GM12878 (cell line): ENCODE measurements at regions not wholly inside any gene's neighbourhood (a gene's known extent, or its start where the extent isn't known, plus 50 kb on each side); places are given as distances from the start of the nearest gene placed in this dataset.

Experiments
- ATAC-seq: fragments of 200-7000 bp; cut with Tn5 transposase; 3 replicates; pipeline ENCODE4 v1.9.1; 2020; ENCODE audit warnings: mild to moderate bottlenecking, moderate library complexity
- BruUV-seq: library from RNA; stranded (reverse); fragments of 400-500 nt; replicated peaks from 2 replicates; lab custom pipeline; 2021; lab: Mats Ljungman, UMichigan
- CTCF ChIA-PET: fragments of 300-600 bp; sonication (Branson Sonifier 250); formaldehyde crosslinking; extraction: SDS; loops from one replicate; lab custom pipeline; 2021; ENCODE audit warnings: inconsistent platforms; lab: Yijun Ruan, JAX
- POLR2A ChIA-PET: fragments of 350-600 bp; formaldehyde crosslinking; extraction: SDS; loops from one replicate; lab custom pipeline; 2021; ENCODE audit warnings: inconsistent platforms; lab: Charles Lee
- RAD21 ChIA-PET: fragments of 300-600 bp; sonication (Branson Sonifier 250); formaldehyde crosslinking; loops from one replicate; lab custom pipeline; 2023; ENCODE audit warnings: antibody characterized with exemption; ENCODE audit not compliant: unreplicated experiment; lab: Charles Lee
- SMC1A ChIA-PET: fragments of 300-600 bp; sonication (Branson Sonifier 250); formaldehyde crosslinking; loops from one replicate; lab custom pipeline; 2023; ENCODE audit not compliant: unreplicated experiment, uncharacterized antibody; lab: Charles Lee
- DNase-seq: peaks from one replicate; pipeline ENCODE4 v3.0.0-alpha.2; 2011; ENCODE audit warnings: low read depth, low spot score
- FAIRE-seq: peaks from 3 replicates; lab custom pipeline; 2011; peaks lifted over from hg19 to GRCh38; lab: Jason Lieb, UNC
- H2AFZ ChIP-seq: 2 replicates; pipeline ENCODE4 v1.6.0; 2011; ENCODE audit warnings: low read depth, low read length, control low read depth; ENCODE audit not compliant: control insufficient read depth
- H3K27ac ChIP-seq: 2 replicates; pipeline ENCODE4 v1.5.1; 2011; ENCODE audit warnings: control low read depth; ENCODE audit not compliant: control insufficient read depth, insufficient read depth
- H3K27me3 ChIP-seq, 2 experiments: replicated peaks in 1 of 2; 2 replicates each; pipeline versions ENCODE4 v1.6.0 to v1.6.1; 2011; ENCODE audit warnings: low read length in 1 of 2; ENCODE audit not compliant: control insufficient read depth in 2 of 2, insufficient read depth in 2 of 2
- H3K36me3 ChIP-seq, 2 experiments: 2 replicates each; pipeline ENCODE4 v1.5.1; 2011; ENCODE audit warnings: low read length in 1 of 2; ENCODE audit not compliant: control insufficient read depth in 2 of 2, insufficient read depth in 2 of 2
- H3K4me1 ChIP-seq: 2 replicates; pipeline ENCODE4 v1.6.1; 2011; ENCODE audit warnings: mild to moderate bottlenecking, low read length, moderate library complexity, mixed read lengths; ENCODE audit not compliant: control insufficient read depth, insufficient read depth
- H3K4me2 ChIP-seq: 2 replicates; pipeline ENCODE4 v1.6.0; 2011; ENCODE audit warnings: control low read depth; ENCODE audit not compliant: control insufficient read depth, insufficient read depth
- H3K4me3 ChIP-seq: fragments of 200-600 bp; sonication (generic); 2 replicates; pipeline ENCODE4 v1.5.1; 2016
- H3K79me2 ChIP-seq: 2 replicates; pipeline ENCODE4 v1.6.0; 2011; ENCODE audit warnings: low read length; ENCODE audit not compliant: control insufficient read depth, insufficient read depth
- H3K9ac ChIP-seq: 2 replicates; pipeline ENCODE4 v1.8.0; 2011; ENCODE audit warnings: low read length, control low read depth, mixed read lengths; ENCODE audit not compliant: control insufficient read depth, insufficient read depth
- H3K9me3 ChIP-seq: replicated peaks from 3 replicates; pipeline ENCODE4 v1.5.1; 2011; ENCODE audit warnings: mild to moderate bottlenecking, low read length; ENCODE audit not compliant: control insufficient read depth, insufficient read depth
- H4K20me1 ChIP-seq: 2 replicates; pipeline ENCODE4 v1.6.0; 2011; ENCODE audit not compliant: control insufficient read depth, insufficient read depth
- CBFB ChIP-seq: IDR thresholded peaks from 2 replicates; pipeline ENCODE4 v1.6.1; 2016; ENCODE audit warnings: antibody characterized with exemption, low read depth
- CHD2 ChIP-seq: IDR thresholded peaks from 2 replicates; pipeline ENCODE4 v1.6.1; 2011; ENCODE audit warnings: low read depth, low read length, improper control_type of control experiment, borderline replicate concordance
- CREB1 ChIP-seq: IDR thresholded peaks from 2 replicates; pipeline ENCODE4 v1.6.1; 2012; ENCODE audit warnings: low read depth, mild to moderate bottlenecking, inconsistent platforms
- DPF2 ChIP-seq: fragments of 450-650 bp; IDR thresholded peaks from 2 replicates; pipeline ENCODE4 v1.6.1; 2017; ENCODE audit warnings: mild to moderate bottlenecking
- IKZF2 ChIP-seq, 2 experiments: fragments of 450-650 bp; IDR thresholded peaks; 2 replicates each; pipeline ENCODE4 v1.6.1; 2017; ENCODE audit warnings: mild to moderate bottlenecking in 2 of 2, moderate library complexity in 2 of 2
- NR2F1 ChIP-seq: fragments of 450-650 bp; conservative IDR thresholded peaks from 2 replicates; pipeline ENCODE4 v1.6.1; 2017; ENCODE audit warnings: mild to moderate bottlenecking
- POLR2A ChIP-seq: IDR thresholded peaks from 2 replicates; pipeline ENCODE4 v1.6.1; 2011; ENCODE audit warnings: low read depth, mild to moderate bottlenecking, low read length
- RELB ChIP-seq: fragments of 450-650 bp; IDR thresholded peaks from 2 replicates; pipeline ENCODE4 v1.6.1; 2017; ENCODE audit warnings: low read depth, mild to moderate bottlenecking, moderate library complexity
- SMAD5 ChIP-seq: IDR thresholded peaks from 2 replicates; pipeline ENCODE4 v1.6.1; 2016; ENCODE audit warnings: antibody characterized with exemption, low read depth
- TARDBP ChIP-seq: IDR thresholded peaks from 2 replicates; pipeline ENCODE4 v1.6.1; 2016; ENCODE audit warnings: borderline replicate concordance
- TCF12 ChIP-seq: IDR thresholded peaks from 2 replicates; pipeline ENCODE4 v1.6.1; 2011; ENCODE audit warnings: low read depth, mild to moderate bottlenecking, low read length
- ZBTB33 ChIP-seq: fragments of 450-650 bp; IDR thresholded peaks from 2 replicates; pipeline ENCODE4 v1.6.1; 2017; ENCODE audit warnings: mild to moderate bottlenecking
- ZNF384 ChIP-seq: IDR thresholded peaks from 2 replicates; pipeline ENCODE4 v1.6.1; 2012; ENCODE audit warnings: low read depth, mild to moderate bottlenecking, low read length, improper control_type of control experiment, borderline replicate concordance
- WGBS: methylation state at CpG from one replicate; pipeline ENCODE4 v1.1.6; 2016; ENCODE audit warnings: low lambda C conversion rate; ENCODE audit not compliant: insufficient replicate concordance, insufficient coverage; ENCODE audit errors: missing lambda C conversion rate; 5-methylcytosine and 5-hydroxymethylcytosine counted together
- in situ Hi-C: fragments of 300-500 bp; cut with MboI; formaldehyde crosslinking; loops from 9 replicates; pipeline ENCODE4 v1.14.3; 2018; ENCODE audit warnings: mixed read lengths
- intact Hi-C: fragments of 100-400 bp; cut with micrococcal nuclease; formaldehyde crosslinking; loops from one replicate; pipeline ENCODE4 v1.14.2; 2022; ENCODE audit not compliant: unreplicated experiment
- TF ChIP-seq, protein P1 (sequence below): fragments of 150-350 bp; IDR thresholded peaks from 2 replicates; pipeline ENCODE4 v1.6.1; 2014; ENCODE audit warnings: mild to moderate bottlenecking, low read depth, low read length
- TF ChIP-seq, protein P2 (sequence below): IDR thresholded peaks from 2 replicates; pipeline ENCODE4 v1.6.1; 2012; ENCODE audit warnings: low read depth, low read length, improper control_type of control experiment

- no peaks in the 10 kb centered on the region for H3K36me3 ChIP-seq
- 54% methylated on average over 7 of the region's 7 CpGs for WGBS
- ATAC-seq (no peak), DNase-seq (no peak), FAIRE-seq (no peak)
- no peak overlapping the region for H2AFZ ChIP-seq
- no peak for TF ChIP-seq TARDBP
- H3K4me3 ChIP-seq: no peak overlapping the region
- POLR2A ChIA-PET: no interaction called here
- RAD21 ChIA-PET: no interaction called here
- H4K20me1 ChIP-seq: no peaks in the 10 kb centered on the region
- intact Hi-C loops (no loop called here), in situ Hi-C loops (no loop called here)
- no peaks in the 10 kb centered on the region; the same call in 2 of the 3 replicates for H3K9me3 ChIP-seq
- no peak overlapping the region for H3K27ac ChIP-seq
- SMC1A ChIA-PET: no interaction called here
- H3K79me2 ChIP-seq: no peaks in the 10 kb centered on the region
- H3K4me1 ChIP-seq: no peaks in the 10 kb centered on the region
- no TSS peak for BruUV-seq
- no peaks in the 10 kb centered on the region for H3K27me3 ChIP-seq
- no peak overlapping the region for H3K4me2 ChIP-seq
- CTCF ChIA-PET: no interaction called here
- H3K9ac ChIP-seq: no peak overlapping the region
Observed at GRCh38 chr13:44792096-44792495, 197.2 kb downstream of the NUFIP1 start.

DNA sequence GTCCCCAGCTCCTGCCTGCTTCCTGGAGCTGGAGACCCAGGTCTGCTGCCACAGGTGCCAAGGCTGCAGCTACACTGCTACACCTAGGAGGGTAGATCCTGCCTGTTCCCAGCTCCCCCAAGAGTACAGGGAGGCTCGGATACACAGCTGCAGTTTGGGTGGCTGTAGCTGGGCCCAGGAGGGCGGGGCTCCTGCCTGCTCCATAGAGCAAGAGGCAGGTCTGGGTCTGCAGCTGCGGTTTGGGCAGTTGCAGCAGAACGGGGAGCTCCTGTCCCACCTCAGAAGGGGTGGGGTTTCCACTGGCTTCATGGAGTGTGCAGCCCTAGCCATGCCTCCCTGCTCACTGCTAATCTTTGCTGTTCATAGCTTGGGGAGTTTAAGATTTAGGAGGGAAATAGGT, 199.0 kb downstream of the NUFIP1 start:
- SMC1A ChIA-PET: no interaction called here
- FAIRE-seq: no peak
- BruUV-seq: no TSS peak
- TF ChIP-seq POLR2A: no peak
- no peak for TF ChIP-seq CBFB
- TF ChIP-seq, protein P1, sequence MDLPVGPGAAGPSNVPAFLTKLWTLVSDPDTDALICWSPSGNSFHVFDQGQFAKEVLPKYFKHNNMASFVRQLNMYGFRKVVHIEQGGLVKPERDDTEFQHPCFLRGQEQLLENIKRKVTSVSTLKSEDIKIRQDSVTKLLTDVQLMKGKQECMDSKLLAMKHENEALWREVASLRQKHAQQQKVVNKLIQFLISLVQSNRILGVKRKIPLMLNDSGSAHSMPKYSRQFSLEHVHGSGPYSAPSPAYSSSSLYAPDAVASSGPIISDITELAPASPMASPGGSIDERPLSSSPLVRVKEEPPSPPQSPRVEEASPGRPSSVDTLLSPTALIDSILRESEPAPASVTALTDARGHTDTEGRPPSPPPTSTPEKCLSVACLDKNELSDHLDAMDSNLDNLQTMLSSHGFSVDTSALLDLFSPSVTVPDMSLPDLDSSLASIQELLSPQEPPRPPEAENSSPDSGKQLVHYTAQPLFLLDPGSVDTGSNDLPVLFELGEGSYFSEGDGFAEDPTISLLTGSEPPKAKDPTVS: no peak
- TF ChIP-seq ZNF384: no peak
- TF ChIP-seq TCF12: no peak
- no peak for TF ChIP-seq CHD2
- TF ChIP-seq ZBTB33: no peak
- no peak for TF ChIP-seq IKZF2 (IDR thresholded peaks at IDR 0.05)
- no peak for TF ChIP-seq CREB1
- TF ChIP-seq DPF2: no peak
- TF ChIP-seq, protein P2, sequence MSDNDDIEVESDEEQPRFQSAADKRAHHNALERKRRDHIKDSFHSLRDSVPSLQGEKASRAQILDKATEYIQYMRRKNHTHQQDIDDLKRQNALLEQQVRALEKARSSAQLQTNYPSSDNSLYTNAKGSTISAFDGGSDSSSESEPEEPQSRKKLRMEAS: no peak
- no peak for TF ChIP-seq SMAD5
- TF ChIP-seq NR2F1: no peak
- no peak for TF ChIP-seq RELB

More for the DNA sequence above, 199.0 kb downstream of the NUFIP1 start:
- Histone ChIP-seq H3K79me2 (no peaks in the 10 kb centered on the region), H3K4me3 (no peak overlapping the region), H3K9ac (no peak overlapping the region), H3K36me3 (no peaks in the 10 kb centered on the region), H3K4me2 (no peak overlapping the region), H3K4me1 (no peaks in the 10 kb centered on the region), H3K27ac (no peak overlapping the region), H2AFZ (no peak overlapping the region), H3K9me3 (no peaks in the 10 kb centered on the region; the same call in 2 of the 3 replicates), H4K20me1 (no peaks in the 10 kb centered on the region), H3K27me3 (no peaks in the 10 kb centered on the region)
- ChIA-PET CTCF (interaction anchor here (0.9 kb wide), 1 partner anchor 12 kb away, joined by 3 read pairs; no protein-coding TSS in a partner anchor), RAD21 (no interaction called here), POLR2A (no interaction called here)
- ATAC-seq (no peak), DNase-seq (no peak)
- intact Hi-C loops: no loop called here
- in situ Hi-C loops: no loop called here
- 0% methylated on average over 4 of the region's 4 CpGs for WGBS
